K562 (cell line): ENCODE measurements at regions not wholly inside any gene's neighbourhood (a gene's known extent, or its start where the extent isn't known, plus 50 kb on each side); places are given as distances from the start of the nearest gene placed in this dataset.

ENCODE experiments used
- ATAC-seq: fragments of 200-7000 bp; cut with Tn5 transposase; 3 replicates; pipeline ENCODE4 v1.9.1; 2020; ENCODE audit warnings: moderate library complexity
- BruUV-seq: library from RNA; stranded (reverse); fragments of 400-500 nt; replicated peaks from 2 replicates; lab custom pipeline; 2021; lab: Mats Ljungman, UMichigan
- CTCF ChIA-PET: fragments of 300-600 bp; formaldehyde crosslinking; extraction: SDS; loops from one replicate; lab custom pipeline; 2021; ENCODE audit warnings: low intra/inter-chr PET ratio; lab: Yijun Ruan, JAX
- POLR2A ChIA-PET: fragments of 300-600, 350-650 bp; sonication (Branson Sonifier 250); formaldehyde crosslinking; extraction: SDS; loops from one replicate; lab custom pipeline; 2021; ENCODE audit warnings: antibody characterized with exemption, inconsistent platforms; lab: Yijun Ruan, JAX
- DNase-seq, 4 experiments: peaks; one replicate each; pipeline versions ENCODE4 v3.0.0 to v3.0.0-alpha.2; 2011 to 2018; ENCODE audit warnings: low spot score in 3 of 4, mixed read lengths in 3 of 4; ENCODE audit errors: extremely low read depth in 1 of 4
- FAIRE-seq: peaks from 2 replicates; lab custom pipeline; 2011; peaks lifted over from hg19 to GRCh38; lab: Jason Lieb, UNC
- H2AFZ ChIP-seq: 2 replicates; pipeline ENCODE4 v1.6.0; 2011; ENCODE audit warnings: low read depth, low read length, control low read depth, inconsistent platforms
- H3K27ac ChIP-seq: fragments of 200-600 bp; 3 replicates; pipeline ENCODE4 v1.8.0; 2011; ENCODE audit warnings: low read depth, mild to moderate bottlenecking, control low read depth, inconsistent platforms, low read length, moderate library complexity, mixed read lengths; ENCODE audit errors: extremely low read depth
- H3K27me3 ChIP-seq, 2 experiments: fragments of 300-600 bp in 1 of 2; 2 replicates in 1 of 2; 3 replicates in 1 of 2; pipeline versions ENCODE4 v1.6.0 to v1.8.0; 2011; ENCODE audit warnings: inconsistent platforms in 2 of 2, low read length in 2 of 2, mild to moderate bottlenecking in 1 of 2, mixed read lengths in 1 of 2, moderate library complexity in 1 of 2; ENCODE audit not compliant: control insufficient read depth in 2 of 2, insufficient read depth in 2 of 2
- H3K36me3 ChIP-seq: fragments of 300-600 bp; 3 replicates; pipeline ENCODE4 v1.8.0; 2011; ENCODE audit warnings: mild to moderate bottlenecking, low read length, inconsistent platforms; ENCODE audit not compliant: control insufficient read depth, insufficient read depth
- H3K4me1 ChIP-seq, 2 experiments: fragments of 200-600 bp in 1 of 2; replicated peaks in 1 of 2; 2 replicates in 1 of 2; 3 replicates in 1 of 2; pipeline versions ENCODE4 v1.5.1 to v1.8.0; 2011; ENCODE audit warnings: inconsistent platforms in 2 of 2, low read length in 2 of 2, mild to moderate bottlenecking in 1 of 2, mixed read lengths in 1 of 2, moderate library complexity in 1 of 2; ENCODE audit not compliant: control insufficient read depth in 2 of 2, insufficient read depth in 2 of 2
- H3K4me2 ChIP-seq: 2 replicates; pipeline ENCODE4 v1.6.1; 2011; ENCODE audit warnings: low read length, control low read depth, inconsistent platforms, mixed read lengths; ENCODE audit not compliant: insufficient read depth
- H3K4me3 ChIP-seq: fragments of 200-600 bp; sonication (generic), shearing (Covaris generic); 2 replicates; pipeline ENCODE4 v1.5.1; 2016; ENCODE audit warnings: control low read depth, inconsistent platforms
- H3K79me2 ChIP-seq: fragments of 200-600 bp; 3 replicates; pipeline ENCODE4 v1.8.0; 2011; ENCODE audit warnings: low read length, inconsistent platforms; ENCODE audit not compliant: control insufficient read depth, insufficient read depth
- H3K9ac ChIP-seq, 2 experiments: 2 replicates each; pipeline versions ENCODE4 v1.6.0 to v1.6.1; 2011; ENCODE audit warnings: low read depth in 2 of 2, low read length in 2 of 2, control low read depth in 1 of 2, inconsistent platforms in 1 of 2, mild to moderate bottlenecking in 1 of 2, mixed read lengths in 1 of 2; ENCODE audit not compliant: insufficient read depth in 1 of 2
- H3K9me1 ChIP-seq: one replicate; pipeline ENCODE4 v1.6.0; 2011; ENCODE audit warnings: inconsistent platforms, mild to moderate bottlenecking, low read length, moderate library complexity; ENCODE audit not compliant: control insufficient read depth, insufficient read depth
- H3K9me3 ChIP-seq: replicated peaks from 2 replicates; pipeline ENCODE4 v1.5.1; 2011; ENCODE audit warnings: low read depth, low read length, inconsistent platforms; ENCODE audit not compliant: control insufficient read depth, insufficient read depth
- H4K20me1 ChIP-seq: replicated peaks from 2 replicates; pipeline ENCODE4 v1.6.1; 2011; ENCODE audit warnings: low read length, inconsistent platforms, mixed read lengths; ENCODE audit not compliant: control insufficient read depth, insufficient read depth
- CBX1 ChIP-seq: sonication (generic); IDR thresholded peaks from 2 replicates; pipeline ENCODE4 v1.6.1; 2016; ENCODE audit warnings: antibody characterized with exemption, low read depth, mild to moderate bottlenecking
- CREB3 ChIP-seq: fragments of 450-650 bp; conservative IDR thresholded peaks from 2 replicates; pipeline ENCODE4 v1.6.1; 2016; ENCODE audit warnings: missing genetic modification characterization, low read depth, mild to moderate bottlenecking, missing compliant biosample characterization, moderate library complexity
- GABPA ChIP-seq: fragments of 200-800 bp; sonication (Bioruptor generic); conservative IDR thresholded peaks from 2 replicates; pipeline ENCODE4 v1.6.1; 2016; ENCODE audit warnings: low read depth, missing genetic modification characterization, missing compliant biosample characterization
- NCOR1 ChIP-seq: fragments of 450-650 bp; IDR thresholded peaks from 2 replicates; pipeline ENCODE4 v1.6.1; 2016; ENCODE audit warnings: mild to moderate bottlenecking, moderate library complexity
- RREB1 ChIP-seq: fragments of 250-450 bp; sonication (Bioruptor Pico); IDR thresholded peaks from 2 replicates; pipeline ENCODE4 v1.4.0; 2020
- ZNF644 ChIP-seq: fragments of 200-800 bp; sonication (Bioruptor generic); IDR thresholded peaks from 2 replicates; pipeline ENCODE4 v1.6.1; 2016; ENCODE audit warnings: low read depth, missing genetic modification characterization, missing compliant biosample characterization
- WGBS: fragments of 100-300 bp; shearing (Covaris generic); methylation state at CpG from one replicate; pipeline ENCODE4 v1.1.6; 2016; ENCODE audit warnings: low coverage, mixed read lengths; ENCODE audit not compliant: insufficient coverage; ENCODE audit errors: missing lambda C conversion rate; 5-methylcytosine and 5-hydroxymethylcytosine counted together
- in situ Hi-C: fragments of 300-500 bp; cut with MboI; formaldehyde crosslinking; loops from 4 replicates; pipeline ENCODE4 v1.15.0; 2018; ENCODE audit warnings: inconsistent platforms, mixed read lengths
- intact Hi-C: fragments of 100-400 bp; cut with micrococcal nuclease; formaldehyde crosslinking; loops from 2 replicates; pipeline ENCODE4 v1.14.2; 2022

DNA sequence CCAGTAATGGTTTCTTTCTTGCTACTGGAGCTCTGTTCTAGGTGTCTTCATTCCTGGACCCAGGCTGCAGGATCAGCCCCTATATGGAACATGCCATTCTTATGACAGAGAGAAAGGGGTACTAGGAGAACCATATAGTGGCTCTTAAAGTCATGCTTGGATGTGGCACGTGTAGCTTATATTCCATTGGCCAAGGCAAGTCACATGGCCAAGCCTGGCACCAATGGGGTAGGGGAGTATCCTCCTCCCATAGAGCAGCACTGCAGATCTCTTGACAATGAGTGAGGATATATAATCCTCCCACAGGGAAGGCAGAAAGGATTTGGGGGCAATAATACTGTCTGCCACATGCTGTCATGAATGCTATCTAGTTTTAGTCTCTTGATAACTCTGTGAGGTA lies 193.3 kb downstream of the PALM2AKAP2 start (continued):
- TF ChIP-seq RREB1 (CRISPR knock-in tag) (no peak), ZNF644 (tag) (no peak)

DNA sequence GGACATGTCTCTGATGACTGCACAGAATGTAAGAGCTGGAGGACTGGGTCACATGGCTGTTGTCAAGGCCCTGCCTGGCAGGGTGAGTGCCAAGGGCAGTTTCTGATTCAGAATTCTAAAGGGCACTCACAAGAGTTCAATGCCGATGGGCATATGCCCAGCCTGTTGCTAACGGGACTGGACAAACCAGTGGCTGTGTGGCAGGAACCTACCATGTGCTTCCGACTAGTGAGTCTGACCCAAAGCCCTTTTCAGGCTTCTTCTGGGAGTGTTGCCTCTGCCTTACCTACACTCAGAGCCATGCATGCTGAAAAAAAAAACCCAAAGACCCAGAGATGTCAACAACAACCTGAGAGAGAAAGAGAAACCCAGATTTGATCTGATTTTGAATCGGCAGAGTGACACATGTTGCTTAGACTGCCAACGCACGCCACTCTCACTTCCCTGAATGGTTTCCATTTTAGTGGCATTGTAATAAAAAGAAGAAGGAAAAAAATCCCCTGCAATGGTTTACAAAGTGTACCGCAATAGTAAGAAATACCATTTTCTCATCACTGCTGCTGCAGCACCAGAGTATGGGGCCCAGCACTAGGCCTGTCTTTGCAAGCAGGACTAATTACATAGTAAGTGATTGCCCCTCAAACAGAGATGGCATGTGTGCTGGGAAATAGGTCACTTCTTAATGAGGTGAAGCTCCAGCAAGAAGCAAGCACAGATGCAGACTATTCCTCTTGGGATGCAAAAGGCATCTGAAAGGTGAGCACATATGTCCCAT lies 194.3 kb downstream of the PALM2AKAP2 start:
- ATAC-seq = no peak
- H3K27ac ChIP-seq = no peak overlapping the region
- POLR2A ChIA-PET = no interaction called here
- H3K4me3 ChIP-seq = no peak overlapping the region
- no peak overlapping the region for H3K9ac ChIP-seq
- H3K9me3 ChIP-seq = no peaks in the 10 kb centered on the region
- CTCF ChIA-PET = no interaction called here
- no peak for DNase-seq
- H3K4me1 ChIP-seq = no peaks in the 10 kb centered on the region
- intact Hi-C loops = no loop called here
- no peak for TF ChIP-seq CREB3
- TF ChIP-seq CBX1 = no peak
- TF ChIP-seq NCOR1 = no peak
- no peak for TF ChIP-seq GABPA (tag)
- BruUV-seq = no TSS peak
- no peaks in the 10 kb centered on the region for H3K79me2 ChIP-seq
- no peaks in the 10 kb centered on the region for H3K9me1 ChIP-seq
- in situ Hi-C loops = no loop called here
- no peak overlapping the region for H3K4me2 ChIP-seq
- FAIRE-seq = no peak
- WGBS = 0% methylated on average over 7 of the region's 7 CpGs
- H2AFZ ChIP-seq = no peak overlapping the region
- H3K27me3 ChIP-seq = no peaks in the 10 kb centered on the region
- no peaks in the 10 kb centered on the region; the same call in 1 of the 2 replicates for H4K20me1 ChIP-seq
- H3K36me3 ChIP-seq = no peaks in the 10 kb centered on the region
